GM19239 (cell line): ENCODE measurements at regions not wholly inside any gene's neighbourhood (a gene's known extent, or its start where the extent isn't known, plus 50 kb on each side); places are given as distances from the start of the nearest gene placed in this dataset.
"Not testable (repeated sequence)": the region's sequence is repeated elsewhere in the genome, so short reads cannot be mapped to it uniquely, and the experiment has no call there.

Source experiments
- DNase-seq: peaks from one replicate; pipeline ENCODE4 v3.0.0; 2011; ENCODE audit warnings: low spot score; ENCODE audit not compliant: insufficient read length
- FAIRE-seq: peaks from 2 replicates; lab custom pipeline; 2011; peaks lifted over from hg19 to GRCh38; lab: Jason Lieb, UNC

- FAIRE-seq (no peak), DNase-seq (no peak)
Observed at GRCh38 chr20:60152792-60153191, 194.6 kb downstream of the CDH26 start.

- FAIRE-seq (no peak), DNase-seq (no peak)
Observed at GRCh38 chr20:60160451-60161145, 202.4 kb downstream of the CDH26 start.

GRCh38 chr20:60167812-60168211, 209.6 kb downstream of the CDH26 start:
- FAIRE-seq (no peak), DNase-seq (no peak)

GRCh38 chr20:60168963-60169362, 210.7 kb downstream of the CDH26 start:
- no peak for FAIRE-seq
- DNase-seq: no peak

- DNase-seq: no peak
- no peak for FAIRE-seq
Observed at GRCh38 chr20:60170116-60170515, 211.9 kb downstream of the CDH26 start.

GRCh38 chr20:60171313-60171712, 213.1 kb downstream of the CDH26 start:
- FAIRE-seq: no peak
- no peak for DNase-seq

- no peak for FAIRE-seq
- DNase-seq: no peak
Observed at GRCh38 chr20:60171738-60172137, 213.5 kb downstream of the CDH26 start.

GRCh38 chr20:60172346-60172984, 214.2 kb downstream of the CDH26 start:
- FAIRE-seq: no peak
- no peak for DNase-seq

- FAIRE-seq (no peak), DNase-seq (no peak)
Observed at GRCh38 chr20:60177080-60177479, 218.9 kb downstream of the CDH26 start.

- FAIRE-seq: no peak
- DNase-seq: no peak
Observed at GRCh38 chr20:60180986-60181385, 222.8 kb downstream of the CDH26 start.

GRCh38 chr20:60186412-60186811, 228.2 kb downstream of the CDH26 start:
- DNase-seq (no peak), FAIRE-seq (no peak)

GRCh38 chr20:60187683-60188082, 229.5 kb downstream of the CDH26 start:
- no peak for DNase-seq
- no peak for FAIRE-seq

- DNase-seq (no peak), FAIRE-seq (no peak)
Observed at GRCh38 chr20:60191014-60191413, 232.8 kb downstream of the CDH26 start.

- no peak for DNase-seq
- FAIRE-seq: no peak
Observed at GRCh38 chr20:60192326-60192725, 234.1 kb downstream of the CDH26 start.

- not testable (repeated sequence) for DNase-seq, FAIRE-seq
Observed at GRCh38 chr20:60199132-60199531, 240.9 kb downstream of the CDH26 start.

GRCh38 chr20:60199866-60200265, 241.6 kb downstream of the CDH26 start:
- no peak for FAIRE-seq

GRCh38 chr20:60200305-60200918, 242.2 kb downstream of the CDH26 start:
- FAIRE-seq (no peak), DNase-seq (no peak)

More at GRCh38 chr20:60199866-60200265, 241.6 kb downstream of the CDH26 start:
- no peak for DNase-seq

- FAIRE-seq (no peak), DNase-seq (no peak)
Observed at GRCh38 chr20:60201198-60201835, 243.1 kb downstream of the CDH26 start.

- DNase-seq (no peak), FAIRE-seq (no peak)
Observed at GRCh38 chr20:60202046-60202445, 243.8 kb downstream of the CDH26 start.

GRCh38 chr20:60203451-60203850, 245.2 kb downstream of the CDH26 start:
- FAIRE-seq: no peak

GRCh38 chr20:60204601-60205000, 246.4 kb downstream of the CDH26 start:
- DNase-seq (no peak), FAIRE-seq (no peak)

More at GRCh38 chr20:60203451-60203850, 245.2 kb downstream of the CDH26 start:
- no peak for DNase-seq
